IMR-90 (cell line): ENCODE measurements at regions not wholly inside any gene's neighbourhood (a gene's known extent, or its start where the extent isn't known, plus 50 kb on each side); places are given as distances from the start of the nearest gene placed in this dataset.

Experiments
- ATAC-seq: fragments of 200-7000 bp; cut with Tn5 transposase; 2 replicates; pipeline ENCODE4 v1.9.1; 2020; ENCODE audit warnings: low read depth, mild to moderate bottlenecking, moderate library complexity
- BruUV-seq: library from RNA; stranded (reverse); fragments of 400-500 nt; replicated peaks from 2 replicates; lab custom pipeline; 2021; lab: Mats Ljungman, UMichigan
- CTCF ChIA-PET: fragments of 300-600 bp; formaldehyde crosslinking; extraction: SDS; loops from one replicate; lab custom pipeline; 2021; ENCODE audit warnings: antibody characterized with exemption; lab: Yijun Ruan, JAX
- POLR2A ChIA-PET: fragments of 300-600 bp; sonication (Branson Sonifier 250); formaldehyde crosslinking; loops from one replicate; lab custom pipeline; 2022; ENCODE audit warnings: antibody characterized with exemption; ENCODE audit not compliant: unreplicated experiment; lab: Charles Lee
- DNase-seq: peaks from one replicate; pipeline ENCODE4 v3.0.0; 2013
- H2AFZ ChIP-seq: replicated peaks from 2 replicates; pipeline ENCODE3; 2013; ENCODE audit warnings: low read length, mild to moderate bottlenecking; ENCODE audit not compliant: poor library complexity
- H2AK5ac ChIP-seq: 2 replicates; pipeline ENCODE4 v1.6.1; 2013; ENCODE audit warnings: low read depth, low read length, inconsistent platforms
- H2AK9ac ChIP-seq: replicated peaks from 2 replicates; pipeline ENCODE3; 2013; ENCODE audit warnings: mild to moderate bottlenecking, low read depth, low read length, moderate library complexity; ENCODE audit not compliant: poor library complexity
- H2BK120ac ChIP-seq: 2 replicates; pipeline ENCODE4 v1.6.1; 2013; ENCODE audit warnings: low read depth, low read length, inconsistent platforms
- H2BK15ac ChIP-seq: 3 replicates; pipeline ENCODE4 v1.6.1; 2013; ENCODE audit warnings: low read depth, low read length, inconsistent platforms
- H2BK20ac ChIP-seq: 2 replicates; pipeline ENCODE4 v1.6.1; 2013; ENCODE audit warnings: low read depth, mild to moderate bottlenecking, inconsistent platforms, low read length, moderate library complexity
- H2BK5ac ChIP-seq: 2 replicates; pipeline ENCODE4 v1.6.1; 2013; ENCODE audit warnings: mild to moderate bottlenecking, low read depth, low read length, inconsistent platforms; ENCODE audit not compliant: poor library complexity, severe bottlenecking
- H3K14ac ChIP-seq: replicated peaks from 2 replicates; pipeline ENCODE4 v1.6.1; 2013; ENCODE audit warnings: low read depth, low read length, inconsistent platforms
- H3K18ac ChIP-seq: 2 replicates; pipeline ENCODE4 v1.6.1; 2013; ENCODE audit warnings: low read depth, low read length, control low read depth
- H3K23ac ChIP-seq: 2 replicates; pipeline ENCODE4 v1.6.1; 2013; ENCODE audit warnings: low read depth, low read length, inconsistent platforms
- H3K27ac ChIP-seq: 2 replicates; pipeline ENCODE4 v1.5.1; 2013; ENCODE audit warnings: mild to moderate bottlenecking, control low read depth, low read length; ENCODE audit not compliant: insufficient read depth
- H3K27me3 ChIP-seq: 2 replicates; pipeline ENCODE4 v1.6.1; 2013; ENCODE audit warnings: low read length; ENCODE audit not compliant: control insufficient read depth, insufficient read depth
- H3K36me3 ChIP-seq: 2 replicates; pipeline ENCODE4 v1.6.1; 2013; ENCODE audit warnings: low read length, mixed read lengths; ENCODE audit not compliant: control insufficient read depth, insufficient read depth
- H3K4ac ChIP-seq: 2 replicates; pipeline ENCODE4 v1.6.1; 2013; ENCODE audit warnings: low read depth, low read length, inconsistent platforms
- H3K4me1 ChIP-seq: 2 replicates; pipeline ENCODE4 v1.6.1; 2013; ENCODE audit warnings: low read length, mixed read lengths; ENCODE audit not compliant: control insufficient read depth, insufficient read depth
- H3K4me2 ChIP-seq: 2 replicates; pipeline ENCODE4 v1.6.1; 2013; ENCODE audit warnings: low read depth, mild to moderate bottlenecking, control low read depth, low read length, moderate library complexity
- H3K4me3 ChIP-seq: 2 replicates; pipeline ENCODE4 v1.5.1; 2013; ENCODE audit warnings: low read depth, mild to moderate bottlenecking, control low read depth, low read length, moderate library complexity; ENCODE audit not compliant: insufficient read depth
- H3K56ac ChIP-seq: 2 replicates; pipeline ENCODE4 v1.6.1; 2013; ENCODE audit warnings: low read length, inconsistent platforms; ENCODE audit not compliant: insufficient read depth; ENCODE audit errors: extremely low read depth
- H3K79me1 ChIP-seq, 2 experiments: 2 replicates each; pipeline ENCODE4 v1.6.1; 2013; ENCODE audit warnings: low read length in 2 of 2, inconsistent platforms in 1 of 2, low read depth in 1 of 2
- H3K9ac ChIP-seq: 2 replicates; pipeline ENCODE4 v1.6.1; 2013; ENCODE audit warnings: low read depth, low read length, control low read depth
- H3K9me1 ChIP-seq: 2 replicates; pipeline ENCODE4 v1.6.1; 2013; ENCODE audit warnings: low read length, inconsistent platforms; ENCODE audit not compliant: insufficient read depth
- H3K9me3 ChIP-seq: 2 replicates; pipeline ENCODE4 v1.6.1; 2013; ENCODE audit warnings: low read length; ENCODE audit not compliant: control insufficient read depth, insufficient read depth
- H4K20me1 ChIP-seq: 2 replicates; pipeline ENCODE4 v1.6.1; 2013; ENCODE audit warnings: low read length, inconsistent platforms; ENCODE audit not compliant: insufficient read depth
- H4K5ac ChIP-seq: 2 replicates; pipeline ENCODE4 v1.6.1; 2013; ENCODE audit warnings: mild to moderate bottlenecking, low read depth, low read length, control low read depth
- H4K8ac ChIP-seq, 2 experiments: 2 replicates each; pipeline ENCODE4 v1.6.1; 2013; ENCODE audit warnings: low read depth in 2 of 2, low read length in 2 of 2, control low read depth in 1 of 2, inconsistent platforms in 1 of 2
- H4K91ac ChIP-seq: 2 replicates; pipeline ENCODE4 v1.6.1; 2013; ENCODE audit warnings: low read depth, low read length, inconsistent platforms; ENCODE audit not compliant: insufficient read depth
- BHLHE40 ChIP-seq: fragments of 150-350 bp; IDR thresholded peaks from 2 replicates; pipeline ENCODE4 v1.6.1; 2016; ENCODE audit warnings: mild to moderate bottlenecking, low read depth, low read length
- CEBPB ChIP-seq: IDR thresholded peaks from 2 replicates; pipeline ENCODE4 v1.6.1; 2012; ENCODE audit warnings: low read depth, low read length, improper control_type of control experiment
- CHD1 ChIP-seq: IDR thresholded peaks from 2 replicates; pipeline ENCODE4 v1.6.1; 2012; ENCODE audit warnings: low read depth, low read length, improper control_type of control experiment
- CTCF ChIP-seq: conservative IDR thresholded peaks from 2 replicates; pipeline ENCODE4 v1.5.1; 2012; ENCODE audit warnings: mild to moderate bottlenecking, low read depth, low read length, improper control_type of control experiment
- ELK1 ChIP-seq: fragments of 150-350 bp; IDR thresholded peaks from 2 replicates; pipeline ENCODE4 v1.6.1; 2016; ENCODE audit warnings: low read depth, mild to moderate bottlenecking, low read length, moderate library complexity, borderline replicate concordance
- FOS ChIP-seq: fragments of 150-350 bp; IDR thresholded peaks from 2 replicates; pipeline ENCODE4 v1.6.1; 2016; ENCODE audit warnings: low read depth, low read length
- MAFK ChIP-seq: IDR thresholded peaks from 2 replicates; pipeline ENCODE4 v1.6.1; 2012; ENCODE audit warnings: low read depth, low read length, improper control_type of control experiment
- MAZ ChIP-seq: IDR thresholded peaks from 2 replicates; pipeline ENCODE4 v1.6.1; 2012; ENCODE audit warnings: low read depth, mild to moderate bottlenecking, low read length, improper control_type of control experiment, moderate library complexity, borderline replicate concordance
- MXI1 ChIP-seq: IDR thresholded peaks from 2 replicates; pipeline ENCODE4 v1.6.1; 2012; ENCODE audit warnings: low read depth, mild to moderate bottlenecking, low read length, moderate library complexity, borderline replicate concordance
- NFE2L2 ChIP-seq: fragments of 150-350 bp; IDR thresholded peaks from 2 replicates; pipeline ENCODE4 v1.6.1; 2016; ENCODE audit warnings: low read depth, mild to moderate bottlenecking, low read length
- POLR2A ChIP-seq: IDR thresholded peaks from 2 replicates; pipeline ENCODE4 v1.6.1; 2012; ENCODE audit warnings: mild to moderate bottlenecking, low read depth, low read length
- RAD21 ChIP-seq: IDR thresholded peaks from 2 replicates; pipeline ENCODE4 v1.6.1; 2012; ENCODE audit warnings: low read length, improper control_type of control experiment
- RCOR1 ChIP-seq: IDR thresholded peaks from 2 replicates; pipeline ENCODE4 v1.6.1; 2012; ENCODE audit warnings: mild to moderate bottlenecking, low read length, improper control_type of control experiment; ENCODE audit not compliant: insufficient replicate concordance
- RFX5 ChIP-seq: IDR thresholded peaks from 2 replicates; pipeline ENCODE4 v1.8.0; 2012; ENCODE audit warnings: low read depth, mild to moderate bottlenecking, low read length, moderate library complexity
- SMC3 ChIP-seq: fragments of 150-350 bp; IDR thresholded peaks from 2 replicates; pipeline ENCODE4 v1.6.1; 2016; ENCODE audit warnings: low read depth, mild to moderate bottlenecking, antibody characterized with exemption, low read length, moderate library complexity
- USF2 ChIP-seq: fragments of 150-350 bp; IDR thresholded peaks from 2 replicates; pipeline ENCODE4 v1.6.1; 2017; ENCODE audit warnings: mild to moderate bottlenecking, antibody characterized with exemption, low read length, low read depth
- WGBS, 2 experiments: methylation state at CpG; one replicate each; pipeline versions ENCODE4 v1.1.5 to v1.1.7; 2013; ENCODE audit warnings: missing lambda C conversion rate in 2 of 2; ENCODE audit not compliant: insufficient read length in 1 of 2; ENCODE audit errors: extremely low coverage in 2 of 2; 5-methylcytosine and 5-hydroxymethylcytosine counted together
- dilution Hi-C: fragments of 300-500 bp; cut with HindIII; formaldehyde crosslinking; loops from one replicate; pipeline ENCODE4 v1.14.3; 2018; ENCODE audit warnings: low sequenced_read_pairs; ENCODE audit not compliant: unreplicated experiment
- in situ Hi-C: fragments of 300-500 bp; cut with MboI; formaldehyde crosslinking; loops from 3 replicates; pipeline ENCODE4 v1.14.3; 2019; ENCODE audit warnings: low sequenced_read_pairs, inconsistent platforms, mixed read lengths
- intact Hi-C: fragments of 100-400 bp; cut with micrococcal nuclease; formaldehyde crosslinking; loops from 2 replicates; pipeline ENCODE4 v1.10.0; 2022

- CTCF ChIA-PET = no interaction called here
- H3K4me3 ChIP-seq = no peak overlapping the region
- no peak overlapping the region for H4K5ac ChIP-seq
- no peak overlapping the region for H2BK20ac ChIP-seq
- H3K18ac ChIP-seq = no peak overlapping the region
- no peak overlapping the region for H2AFZ ChIP-seq
- no peak overlapping the region for H4K91ac ChIP-seq
- no peak overlapping the region for H3K4me2 ChIP-seq
- no peaks in the 10 kb centered on the region for H3K79me1 ChIP-seq
- no peaks in the 10 kb centered on the region for H3K9me1 ChIP-seq
- no peak overlapping the region for H2AK5ac ChIP-seq
- no peak overlapping the region for H3K9ac ChIP-seq
- dilution Hi-C loops (no loop called here), intact Hi-C loops (no loop called here), in situ Hi-C loops (no loop called here)
- H3K27ac ChIP-seq = no peak overlapping the region
- TF ChIP-seq RCOR1 = no peak
- no peak for TF ChIP-seq FOS
- TF ChIP-seq MXI1 = no peak
- TF ChIP-seq POLR2A = no peak
- no peak for TF ChIP-seq RAD21
- no peak for TF ChIP-seq CTCF
- no peak for TF ChIP-seq NFE2L2
- TF ChIP-seq SMC3 = no peak
- TF ChIP-seq MAFK = no peak
- no peak for TF ChIP-seq BHLHE40
- TF ChIP-seq RFX5 = no peak
- TF ChIP-seq USF2 = no peak
- no peak for TF ChIP-seq CHD1
- no peak for TF ChIP-seq ELK1
- TF ChIP-seq CEBPB = no peak
- TF ChIP-seq MAZ = no peak
- H4K20me1 ChIP-seq = no peaks in the 10 kb centered on the region
- no peaks in the 10 kb centered on the region for H3K4me1 ChIP-seq
- H4K8ac ChIP-seq = no peak overlapping the region
- ATAC-seq (no peak), DNase-seq (no peak)
- H2BK15ac ChIP-seq = no peak overlapping the region
- H3K9me3 ChIP-seq = peaks cover 28% of the 10 kb centered on the region
- H2AK9ac ChIP-seq = no peak overlapping the region
- 82% methylated on average over 4 of the region's 8 CpGs; no CpG with 5 or more reads in 1 of the 2 experiments for WGBS, 2 experiments
- H3K56ac ChIP-seq = no peak overlapping the region
- no peak overlapping the region for H3K23ac ChIP-seq
- no peaks in the 10 kb centered on the region for H3K27me3 ChIP-seq
- H2BK120ac ChIP-seq = no peak overlapping the region
- POLR2A ChIA-PET = interaction anchor here (0.6 kb wide), 1 partner anchor 10 kb away, joined by 9 read pairs; no protein-coding TSS in a partner anchor
- BruUV-seq = no TSS peak
- no peak overlapping the region for H3K14ac ChIP-seq
- H3K4ac ChIP-seq = no peak overlapping the region
- H2BK5ac ChIP-seq = no peak overlapping the region
- no peaks in the 10 kb centered on the region for H3K36me3 ChIP-seq
Observed at GRCh38 chr15:22243440-22244130, 163.3 kb downstream of the OR4M2 start.
